Mucosa of descending colon (tissue), 3 donors: ENCODE measurements at regions not wholly inside any gene's neighbourhood (a gene's known extent, or its start where the extent isn't known, plus 50 kb on each side); places are given as distances from the start of the nearest gene placed in this dataset.

ENCODE experiments used
- ATAC-seq: fragments of 200-7000 bp; cut with Tn5 transposase; one replicate; pipeline ENCODE4 v1.9.1; 2020; ENCODE audit warnings: mild to moderate bottlenecking, moderate library complexity
- DNase-seq, 3 donors: peaks; one replicate each; pipeline ENCODE4 v3.0.0-alpha.2; 2020
- H3K36me3 ChIP-seq: fragments of 200-600 bp; one replicate; pipeline ENCODE4 v1.8.0; 2021; ENCODE audit warnings: low read depth, mild to moderate bottlenecking
- H3K4me1 ChIP-seq: fragments of 200-600 bp; one replicate; pipeline ENCODE4 v1.8.0; 2021; ENCODE audit warnings: low read depth, mild to moderate bottlenecking
- H3K4me3 ChIP-seq: fragments of 200-600 bp; one replicate; pipeline ENCODE4 v1.8.0; 2021; ENCODE audit warnings: mild to moderate bottlenecking
- H3K9me3 ChIP-seq: fragments of 200-600 bp; one replicate; pipeline ENCODE4 v1.8.0; 2021; ENCODE audit warnings: mild to moderate bottlenecking
- intact Hi-C, 2 donors: fragments of 100-400 bp; cut with DNase I in 1 of 2; cut with micrococcal nuclease in 1 of 2; formaldehyde crosslinking; loops; one replicate each; pipeline versions ENCODE4 v1.11.0 to v1.11.1; 2022; cut with DNase I, micrococcal nuclease
- TF ChIP-seq, protein P1 (sequence below): fragments of 200-600 bp; IDR thresholded peaks from one replicate; pipeline ENCODE4 v1.8.0; 2022; ENCODE audit warnings: antibody characterized with exemption, mild to moderate bottlenecking
- donor health status: DM: no; HTN: no; CAD: no; lungs with moderate emphysema.
- donor health status: DM: no; HTN: no; CAD: no.
- donor health status: DM: no; HTN: yes; CAD: no.

DNA sequence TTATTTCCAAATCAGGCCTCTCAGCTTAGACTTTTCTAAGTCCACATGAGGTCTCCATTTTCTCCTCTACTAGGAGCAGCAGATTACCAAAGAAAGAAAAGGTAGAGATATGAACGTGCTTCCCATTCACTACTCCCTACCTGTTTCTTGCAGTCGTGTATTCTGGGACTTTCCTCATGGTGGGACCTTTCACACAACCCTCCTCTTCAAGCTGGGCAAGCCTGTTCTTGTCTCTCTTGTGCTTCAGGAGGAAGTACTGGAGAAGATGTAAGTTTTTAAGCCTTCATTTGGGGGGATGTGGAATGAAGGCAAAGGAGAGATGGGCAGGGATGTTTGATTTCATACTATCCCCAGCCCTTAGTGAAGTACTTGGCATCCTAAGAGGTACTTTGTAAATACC lies 128.8 kb upstream of the SESN3 start:
- Histone ChIP-seq H3K4me1 (peaks cover 3% of the 10 kb centered on the region), H3K4me3 (no peak overlapping the region), H3K9me3 (no peaks in the 10 kb centered on the region), H3K36me3 (no peaks in the 10 kb centered on the region)
- TF ChIP-seq, protein P1, sequence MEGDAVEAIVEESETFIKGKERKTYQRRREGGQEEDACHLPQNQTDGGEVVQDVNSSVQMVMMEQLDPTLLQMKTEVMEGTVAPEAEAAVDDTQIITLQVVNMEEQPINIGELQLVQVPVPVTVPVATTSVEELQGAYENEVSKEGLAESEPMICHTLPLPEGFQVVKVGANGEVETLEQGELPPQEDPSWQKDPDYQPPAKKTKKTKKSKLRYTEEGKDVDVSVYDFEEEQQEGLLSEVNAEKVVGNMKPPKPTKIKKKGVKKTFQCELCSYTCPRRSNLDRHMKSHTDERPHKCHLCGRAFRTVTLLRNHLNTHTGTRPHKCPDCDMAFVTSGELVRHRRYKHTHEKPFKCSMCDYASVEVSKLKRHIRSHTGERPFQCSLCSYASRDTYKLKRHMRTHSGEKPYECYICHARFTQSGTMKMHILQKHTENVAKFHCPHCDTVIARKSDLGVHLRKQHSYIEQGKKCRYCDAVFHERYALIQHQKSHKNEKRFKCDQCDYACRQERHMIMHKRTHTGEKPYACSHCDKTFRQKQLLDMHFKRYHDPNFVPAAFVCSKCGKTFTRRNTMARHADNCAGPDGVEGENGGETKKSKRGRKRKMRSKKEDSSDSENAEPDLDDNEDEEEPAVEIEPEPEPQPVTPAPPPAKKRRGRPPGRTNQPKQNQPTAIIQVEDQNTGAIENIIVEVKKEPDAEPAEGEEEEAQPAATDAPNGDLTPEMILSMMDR, result no peak
- intact Hi-C loops, result no loop called here
- no peak for DNase-seq
- ATAC-seq, result no peak

DNA sequence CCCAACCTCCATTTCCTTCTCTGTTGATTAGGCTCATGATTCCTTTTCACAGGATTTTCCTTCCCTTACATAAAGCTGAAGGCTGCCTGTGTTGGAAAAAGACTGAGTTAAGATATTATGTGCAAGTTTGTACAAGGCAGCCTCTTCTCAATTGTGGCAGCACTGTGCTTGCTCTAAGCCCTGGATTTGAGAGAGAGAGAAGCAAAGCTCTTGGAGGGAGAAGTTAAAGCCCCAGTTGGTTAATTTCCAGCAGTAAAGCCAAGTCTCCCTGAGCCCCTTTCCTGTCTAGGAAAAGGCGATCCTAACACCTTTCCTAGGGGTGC lies 128.3 kb upstream of the SESN3 start:
- no peak for ATAC-seq
- H3K4me3 ChIP-seq, result no peak overlapping the region
- intact Hi-C loops, result no loop called here
- peaks cover under 1% of the 10 kb centered on the region for H3K4me1 ChIP-seq
- TF ChIP-seq, protein P1, result no peak
- no peaks in the 10 kb centered on the region for H3K9me3 ChIP-seq
- H3K36me3 ChIP-seq, result no peaks in the 10 kb centered on the region
- no peak for DNase-seq

DNA sequence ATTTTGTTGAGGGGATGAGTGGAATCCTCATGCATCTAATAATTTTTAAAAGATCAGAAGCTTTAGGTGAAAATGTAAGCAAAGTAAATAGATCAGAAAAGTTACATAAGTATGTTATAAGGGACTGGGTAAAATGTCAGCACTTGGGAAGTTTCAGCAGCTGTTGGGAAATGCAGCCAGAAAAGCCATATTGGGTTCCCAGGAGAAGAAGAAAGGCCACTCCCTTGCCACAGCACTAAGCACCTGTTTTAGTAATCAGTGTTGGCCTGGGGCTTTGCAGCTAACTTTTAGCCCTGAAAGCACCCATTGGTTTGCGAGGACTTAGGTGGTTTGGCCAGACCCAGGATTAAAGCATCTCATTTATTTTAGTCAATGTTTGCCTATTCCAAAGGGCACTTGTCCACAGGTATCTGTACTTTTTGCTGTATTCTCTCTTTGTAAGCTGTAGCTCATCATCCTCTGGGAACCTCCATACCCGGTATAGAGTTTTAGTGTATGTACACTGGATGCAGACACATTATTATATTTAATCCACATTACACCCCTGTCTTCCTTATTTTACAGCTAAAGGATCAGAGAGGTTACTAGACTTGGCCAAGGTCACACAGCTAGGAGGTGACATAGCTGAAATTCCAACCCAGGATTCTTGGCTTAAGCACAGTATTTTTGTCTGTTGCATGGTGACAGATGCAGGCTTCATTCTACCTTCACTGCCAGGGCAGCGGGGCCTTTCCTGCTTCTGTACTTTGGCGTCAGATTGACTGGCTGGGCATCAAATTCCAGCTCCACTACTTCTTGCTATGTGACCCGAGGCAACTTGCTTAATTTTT lies 127.7 kb upstream of the SESN3 start:
- no peaks in the 10 kb centered on the region for H3K36me3 ChIP-seq
- DNase-seq (no peak), ATAC-seq (no peak)
- H3K4me1 ChIP-seq, result no peaks in the 10 kb centered on the region
- H3K4me3 ChIP-seq, result no peak overlapping the region
- no peaks in the 10 kb centered on the region for H3K9me3 ChIP-seq
- intact Hi-C loops, result no loop called here
- TF ChIP-seq, protein P1, result no peak

DNA sequence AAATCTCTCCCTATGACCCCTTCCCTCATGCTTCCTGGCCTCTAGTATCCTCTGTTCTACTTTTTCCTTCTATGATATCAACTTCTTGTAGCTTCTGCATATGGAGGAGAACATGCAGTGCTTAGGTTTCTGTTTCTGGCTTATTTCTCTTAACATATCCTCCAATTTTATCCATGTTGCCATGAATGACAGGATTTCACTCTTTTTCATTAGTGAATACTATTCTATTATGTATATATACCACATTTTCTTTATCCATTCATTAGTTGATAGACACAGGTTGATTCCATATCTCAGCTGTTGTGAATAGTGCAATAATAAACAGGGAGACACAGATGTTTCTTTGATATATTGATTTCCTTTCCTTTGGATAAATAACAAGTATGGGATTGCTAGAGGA lies 123.3 kb upstream of the SESN3 start:
- no peaks in the 10 kb centered on the region for H3K36me3 ChIP-seq

DNA sequence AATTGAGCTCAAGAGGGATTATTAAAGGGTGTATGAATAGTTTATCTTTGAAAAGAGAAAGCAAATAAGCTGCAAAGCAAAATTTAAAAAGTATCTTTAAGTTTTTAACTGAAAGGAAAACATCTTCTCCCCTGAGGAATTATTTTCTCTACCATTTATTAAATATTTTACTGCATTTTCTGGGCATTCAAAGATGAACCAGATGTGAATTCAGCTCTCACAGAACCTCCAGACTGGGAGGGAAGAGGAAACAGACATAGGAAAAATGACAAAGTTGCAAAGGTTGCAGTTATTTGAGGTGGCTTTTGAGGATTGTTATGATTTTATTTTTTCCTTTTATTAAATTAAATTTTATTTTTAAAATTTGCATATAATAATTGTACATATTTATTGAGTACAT lies 122.7 kb upstream of the SESN3 start:
- intact Hi-C loops, result no loop called here
- Histone ChIP-seq H3K36me3 (no peaks in the 10 kb centered on the region), H3K4me3 (no peak overlapping the region), H3K4me1 (no peaks in the 10 kb centered on the region), H3K9me3 (peaks cover 3% of the 10 kb centered on the region)
- ATAC-seq (no peak), DNase-seq (no peak)
- TF ChIP-seq, protein P1, result no peak

More for the DNA sequence above, 123.3 kb upstream of the SESN3 start:
- intact Hi-C loops, result no loop called here
- Histone ChIP-seq H3K4me3 (no peak overlapping the region), H3K4me1 (no peaks in the 10 kb centered on the region), H3K9me3 (peaks cover 2% of the 10 kb centered on the region)
- DNase-seq (no peak), ATAC-seq (no peak)
- TF ChIP-seq, protein P1, result no peak
